ENCODE measurements at regions not wholly inside any gene's neighbourhood (a gene's known extent, or its start where the extent isn't known, plus 50 kb on each side); places are given as distances from the start of the nearest gene placed in this dataset.

DNA sequence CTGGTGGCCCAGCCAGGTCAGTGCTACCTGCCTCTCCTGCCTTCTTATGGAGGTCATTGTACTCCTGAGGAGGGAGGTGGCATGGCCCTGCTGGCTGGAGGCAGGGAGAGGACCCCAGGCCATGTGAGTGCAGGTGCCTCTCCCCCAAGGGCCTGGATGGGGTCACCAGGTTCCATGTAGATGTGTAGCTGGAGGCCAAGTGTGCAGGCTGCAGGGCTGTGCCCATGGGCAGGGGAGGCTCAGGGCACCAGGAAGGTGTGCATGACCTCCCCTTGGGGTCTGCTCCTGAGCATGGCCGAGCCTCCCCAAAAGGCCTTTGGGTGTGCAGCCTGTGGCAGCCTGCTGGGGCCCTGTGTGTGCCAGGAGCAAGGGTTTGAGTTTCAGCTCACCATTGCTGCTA is 128.1 kb upstream of the HDAC4 start:
- TF ChIP-seq, protein P1, sequence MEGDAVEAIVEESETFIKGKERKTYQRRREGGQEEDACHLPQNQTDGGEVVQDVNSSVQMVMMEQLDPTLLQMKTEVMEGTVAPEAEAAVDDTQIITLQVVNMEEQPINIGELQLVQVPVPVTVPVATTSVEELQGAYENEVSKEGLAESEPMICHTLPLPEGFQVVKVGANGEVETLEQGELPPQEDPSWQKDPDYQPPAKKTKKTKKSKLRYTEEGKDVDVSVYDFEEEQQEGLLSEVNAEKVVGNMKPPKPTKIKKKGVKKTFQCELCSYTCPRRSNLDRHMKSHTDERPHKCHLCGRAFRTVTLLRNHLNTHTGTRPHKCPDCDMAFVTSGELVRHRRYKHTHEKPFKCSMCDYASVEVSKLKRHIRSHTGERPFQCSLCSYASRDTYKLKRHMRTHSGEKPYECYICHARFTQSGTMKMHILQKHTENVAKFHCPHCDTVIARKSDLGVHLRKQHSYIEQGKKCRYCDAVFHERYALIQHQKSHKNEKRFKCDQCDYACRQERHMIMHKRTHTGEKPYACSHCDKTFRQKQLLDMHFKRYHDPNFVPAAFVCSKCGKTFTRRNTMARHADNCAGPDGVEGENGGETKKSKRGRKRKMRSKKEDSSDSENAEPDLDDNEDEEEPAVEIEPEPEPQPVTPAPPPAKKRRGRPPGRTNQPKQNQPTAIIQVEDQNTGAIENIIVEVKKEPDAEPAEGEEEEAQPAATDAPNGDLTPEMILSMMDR (IDR thresholded peaks at IDR 0.05): no peak
- no peak for TF ChIP-seq POLR2A (IDR thresholded peaks at IDR 0.05)
